ENCODE measurements at regions not wholly inside any gene's neighbourhood (a gene's known extent, or its start where the extent isn't known, plus 50 kb on each side); places are given as distances from the start of the nearest gene placed in this dataset.

DNA sequence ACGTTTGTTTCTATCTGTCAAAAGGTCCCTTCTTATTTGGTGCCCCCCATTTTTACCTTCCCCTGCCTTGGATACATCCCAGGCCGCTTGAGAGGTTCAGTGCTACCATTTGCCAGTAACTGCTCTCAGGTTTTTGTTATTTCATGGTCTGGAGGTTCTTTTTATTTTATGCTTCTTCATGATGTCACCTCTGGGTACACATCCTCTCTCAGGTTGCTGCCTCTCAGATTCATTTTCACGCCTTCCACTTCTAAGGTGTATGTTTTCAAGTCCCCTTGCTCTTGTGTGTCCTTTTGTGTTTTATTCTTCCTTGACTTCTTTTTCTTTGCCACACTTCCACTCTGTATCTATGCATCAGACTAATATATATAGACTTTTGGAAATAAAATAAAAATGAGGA, 640.1 kb upstream of the AADAT start:
- Histone ChIP-seq H3K4me2 (ENCODE audit: insufficient read depth, low read length) (no peak overlapping the region), H3K79me2 (ENCODE audit: control insufficient read depth, insufficient read depth, low read length) (no peaks in the 10 kb centered on the region), H2AFZ (ENCODE audit: low read depth, low read length) (no peak overlapping the region), H3K4me1 (replicated peaks in 1 of 2; ENCODE audit: control insufficient read depth in 2 of 2, insufficient read depth in 2 of 2, low read length in 2 of 2) (no peaks in the 10 kb centered on the region), H4K20me1 (replicated peaks; ENCODE audit: control insufficient read depth, insufficient read depth, low read length) (no peaks in the 10 kb centered on the region), H3K27me3 (ENCODE audit: control insufficient read depth in 2 of 2, insufficient read depth in 2 of 2, low read length in 2 of 2) (no peaks in the 10 kb centered on the region), H3K9ac (ENCODE audit: insufficient read depth in 1 of 2, low read depth in 2 of 2, low read length in 2 of 2) (no peak overlapping the region), H3K9me1 (ENCODE audit: control insufficient read depth, insufficient read depth, low read length) (no peaks in the 10 kb centered on the region), H3K27ac (ENCODE audit: extremely low read depth, low read depth, low read length) (no peak overlapping the region), H3K36me3 (ENCODE audit: control insufficient read depth, insufficient read depth, low read length) (no peaks in the 10 kb centered on the region), H3K9me3 (replicated peaks; ENCODE audit: control insufficient read depth, insufficient read depth, low read depth, low read length) (no peaks in the 10 kb centered on the region; the same call in 1 of the 2 replicates), H3K4me3 (no peak overlapping the region)
- intact Hi-C loops (cut with micrococcal nuclease) (no loop called here), in situ Hi-C loops (cut with MboI) (no loop called here)
- no peak for DNase-seq (ENCODE audit: extremely low read depth in 1 of 4, low spot score in 3 of 4)
- ChIA-PET POLR2A (no interaction called here), CTCF (ENCODE audit: low intra/inter-chr PET ratio) (no interaction called here)
- no peak for ATAC-seq
- 0% methylated on average over 3 of the region's 3 CpGs for WGBS (ENCODE audit: insufficient coverage, low coverage, missing lambda C conversion rate)
- TF ChIP-seq PURB (CRISPR knock-in tag; IDR thresholded peaks at IDR 0.05; ENCODE audit: low read depth), result no peak
- BruUV-seq (replicated peaks), result no TSS peak
- no peak for FAIRE-seq

DNA sequence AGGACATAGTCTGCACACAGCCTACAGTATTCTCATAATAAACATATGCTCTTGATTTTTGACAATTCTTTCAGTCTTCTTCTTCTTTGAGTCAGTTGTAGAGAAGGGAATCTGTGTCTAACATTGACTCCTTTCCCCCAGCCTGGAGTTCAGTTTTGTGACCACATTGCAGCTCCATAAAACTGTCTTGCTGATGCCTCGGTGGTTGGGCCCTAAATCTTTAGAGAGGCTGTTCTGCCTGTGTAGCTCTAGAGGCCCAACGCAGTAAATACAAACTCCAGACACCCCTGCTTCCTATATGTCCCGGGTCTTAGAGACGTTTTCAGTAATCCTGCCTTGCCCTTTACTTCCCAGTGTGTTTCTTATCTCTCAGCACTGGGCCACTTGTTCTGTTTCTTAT, 639.5 kb upstream of the AADAT start:
- Histone ChIP-seq H3K36me3 (ENCODE audit: control insufficient read depth, insufficient read depth, low read length) (no peaks in the 10 kb centered on the region), H3K4me1 (replicated peaks in 1 of 2; ENCODE audit: control insufficient read depth in 2 of 2, insufficient read depth in 2 of 2, low read length in 2 of 2) (no peaks in the 10 kb centered on the region), H3K27me3 (ENCODE audit: control insufficient read depth in 2 of 2, insufficient read depth in 2 of 2, low read length in 2 of 2) (no peaks in the 10 kb centered on the region), H3K4me3 (no peak overlapping the region), H2AFZ (ENCODE audit: low read depth, low read length) (no peak overlapping the region), H3K9ac (ENCODE audit: insufficient read depth in 1 of 2, low read depth in 2 of 2, low read length in 2 of 2) (no peak overlapping the region), H3K9me3 (replicated peaks; ENCODE audit: control insufficient read depth, insufficient read depth, low read depth, low read length) (no peaks in the 10 kb centered on the region; the same call in 1 of the 2 replicates), H3K27ac (ENCODE audit: extremely low read depth, low read depth, low read length) (no peak overlapping the region), H3K79me2 (ENCODE audit: control insufficient read depth, insufficient read depth, low read length) (no peaks in the 10 kb centered on the region), H4K20me1 (replicated peaks; ENCODE audit: control insufficient read depth, insufficient read depth, low read length) (no peaks in the 10 kb centered on the region), H3K9me1 (ENCODE audit: control insufficient read depth, insufficient read depth, low read length) (no peaks in the 10 kb centered on the region), H3K4me2 (ENCODE audit: insufficient read depth, low read length) (no peak overlapping the region)
- ChIA-PET POLR2A (no interaction called here), CTCF (ENCODE audit: low intra/inter-chr PET ratio) (no interaction called here)
- 0% methylated on average over 4 of the region's 4 CpGs for WGBS (ENCODE audit: insufficient coverage, low coverage, missing lambda C conversion rate)
- no TSS peak for BruUV-seq (replicated peaks)
- FAIRE-seq (no peak), ATAC-seq (no peak), DNase-seq (ENCODE audit: extremely low read depth in 1 of 4, low spot score in 3 of 4) (no peak)
- intact Hi-C loops (cut with micrococcal nuclease) (no loop called here), in situ Hi-C loops (cut with MboI) (no loop called here)
- TF ChIP-seq, protein P1, sequence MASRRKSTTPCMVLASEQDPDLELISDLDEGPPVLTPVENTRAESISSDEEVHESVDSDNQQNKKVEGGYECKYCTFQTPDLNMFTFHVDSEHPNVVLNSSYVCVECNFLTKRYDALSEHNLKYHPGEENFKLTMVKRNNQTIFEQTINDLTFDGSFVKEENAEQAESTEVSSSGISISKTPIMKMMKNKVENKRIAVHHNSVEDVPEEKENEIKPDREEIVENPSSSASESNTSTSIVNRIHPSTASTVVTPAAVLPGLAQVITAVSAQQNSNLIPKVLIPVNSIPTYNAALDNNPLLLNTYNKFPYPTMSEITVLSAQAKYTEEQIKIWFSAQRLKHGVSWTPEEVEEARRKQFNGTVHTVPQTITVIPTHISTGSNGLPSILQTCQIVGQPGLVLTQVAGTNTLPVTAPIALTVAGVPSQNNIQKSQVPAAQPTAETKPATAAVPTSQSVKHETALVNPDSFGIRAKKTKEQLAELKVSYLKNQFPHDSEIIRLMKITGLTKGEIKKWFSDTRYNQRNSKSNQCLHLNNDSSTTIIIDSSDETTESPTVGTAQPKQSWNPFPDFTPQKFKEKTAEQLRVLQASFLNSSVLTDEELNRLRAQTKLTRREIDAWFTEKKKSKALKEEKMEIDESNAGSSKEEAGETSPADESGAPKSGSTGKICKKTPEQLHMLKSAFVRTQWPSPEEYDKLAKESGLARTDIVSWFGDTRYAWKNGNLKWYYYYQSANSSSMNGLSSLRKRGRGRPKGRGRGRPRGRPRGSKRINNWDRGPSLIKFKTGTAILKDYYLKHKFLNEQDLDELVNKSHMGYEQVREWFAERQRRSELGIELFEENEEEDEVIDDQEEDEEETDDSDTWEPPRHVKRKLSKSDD (conservative IDR thresholded peaks at IDR 0.05; ENCODE audit: low read length), result no peak
- TF ChIP-seq THAP7 (CRISPR knock-in tag; IDR thresholded peaks at IDR 0.05) (no peak), EGR1 (conservative IDR thresholded peaks at IDR 0.05) (no peak), ARID3A (IDR thresholded peaks at IDR 0.05; ENCODE audit: borderline replicate concordance, low read depth, low read length) (no peak), ZNF134 (CRISPR knock-in tag; conservative IDR thresholded peaks at IDR 0.05) (no peak), ZNF780A (CRISPR knock-in tag; IDR thresholded peaks at IDR 0.05) (no peak), SIN3A (IDR thresholded peaks at IDR 0.05; ENCODE audit: borderline replicate concordance in 2 of 2, control insufficient read depth in 1 of 2, low read depth in 2 of 2, low read length in 2 of 2) (no peak), SAFB (IDR thresholded peaks at IDR 0.05; ENCODE audit: borderline replicate concordance, low read depth, low read length) (no peak), ZNF12 (CRISPR knock-in tag; IDR thresholded peaks at IDR 0.05) (no peak), ESRRB (CRISPR knock-in tag; IDR thresholded peaks at IDR 0.05; ENCODE audit: borderline replicate concordance) (no peak)

Measured in K562 (cell line).